Cardiac fibroblast (primary cell): ENCODE measurements at regions not wholly inside any gene's neighbourhood (a gene's known extent, or its start where the extent isn't known, plus 50 kb on each side); places are given as distances from the start of the nearest gene placed in this dataset.

Experiments used
- DNase-seq, 2 donors: peaks; one replicate each; pipeline versions ENCODE4 v3.0.0 to v3.0.0-alpha.2; 2010; ENCODE audit warnings: low read depth in 2 of 2
- H3K4me3 ChIP-seq, 2 donors: replicated peaks in 1 of 2; 1 replicate in 1 of 2; 2 replicates in 1 of 2; pipeline ENCODE4 v1.5.1; 2011; ENCODE audit warnings: low read depth in 2 of 2, low read length in 2 of 2, mild to moderate bottlenecking in 2 of 2, moderate library complexity in 1 of 2
- TF ChIP-seq, protein P1 (sequence below): IDR thresholded peaks from one replicate; pipeline ENCODE4 v1.5.1; 2011; ENCODE audit warnings: low read depth, mild to moderate bottlenecking, low read length, inconsistent platforms

DNA sequence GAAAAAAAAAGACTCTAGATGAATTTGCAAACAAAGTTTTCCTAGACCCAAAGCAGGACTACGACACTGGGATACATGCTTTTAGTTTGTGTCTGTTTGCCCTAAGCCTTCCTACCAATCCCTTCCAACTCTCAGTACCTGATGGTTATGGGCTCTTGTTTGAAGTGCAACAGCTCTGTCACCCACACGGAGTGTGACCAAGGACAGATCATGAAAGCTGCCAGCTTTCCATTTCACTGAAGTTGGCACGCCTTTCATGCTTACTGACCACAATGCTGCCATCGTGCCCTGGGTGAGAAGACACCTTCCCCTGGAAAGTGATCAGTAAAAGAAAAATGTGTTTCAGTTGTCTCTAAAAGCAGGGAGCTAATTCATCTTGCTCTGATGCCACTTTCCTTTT lies 312.5 kb upstream of the PTBP2 start:
- DNase-seq = no peak
- TF ChIP-seq, protein P1, sequence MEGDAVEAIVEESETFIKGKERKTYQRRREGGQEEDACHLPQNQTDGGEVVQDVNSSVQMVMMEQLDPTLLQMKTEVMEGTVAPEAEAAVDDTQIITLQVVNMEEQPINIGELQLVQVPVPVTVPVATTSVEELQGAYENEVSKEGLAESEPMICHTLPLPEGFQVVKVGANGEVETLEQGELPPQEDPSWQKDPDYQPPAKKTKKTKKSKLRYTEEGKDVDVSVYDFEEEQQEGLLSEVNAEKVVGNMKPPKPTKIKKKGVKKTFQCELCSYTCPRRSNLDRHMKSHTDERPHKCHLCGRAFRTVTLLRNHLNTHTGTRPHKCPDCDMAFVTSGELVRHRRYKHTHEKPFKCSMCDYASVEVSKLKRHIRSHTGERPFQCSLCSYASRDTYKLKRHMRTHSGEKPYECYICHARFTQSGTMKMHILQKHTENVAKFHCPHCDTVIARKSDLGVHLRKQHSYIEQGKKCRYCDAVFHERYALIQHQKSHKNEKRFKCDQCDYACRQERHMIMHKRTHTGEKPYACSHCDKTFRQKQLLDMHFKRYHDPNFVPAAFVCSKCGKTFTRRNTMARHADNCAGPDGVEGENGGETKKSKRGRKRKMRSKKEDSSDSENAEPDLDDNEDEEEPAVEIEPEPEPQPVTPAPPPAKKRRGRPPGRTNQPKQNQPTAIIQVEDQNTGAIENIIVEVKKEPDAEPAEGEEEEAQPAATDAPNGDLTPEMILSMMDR = no peak
- no peak overlapping the region for H3K4me3 ChIP-seq

DNA sequence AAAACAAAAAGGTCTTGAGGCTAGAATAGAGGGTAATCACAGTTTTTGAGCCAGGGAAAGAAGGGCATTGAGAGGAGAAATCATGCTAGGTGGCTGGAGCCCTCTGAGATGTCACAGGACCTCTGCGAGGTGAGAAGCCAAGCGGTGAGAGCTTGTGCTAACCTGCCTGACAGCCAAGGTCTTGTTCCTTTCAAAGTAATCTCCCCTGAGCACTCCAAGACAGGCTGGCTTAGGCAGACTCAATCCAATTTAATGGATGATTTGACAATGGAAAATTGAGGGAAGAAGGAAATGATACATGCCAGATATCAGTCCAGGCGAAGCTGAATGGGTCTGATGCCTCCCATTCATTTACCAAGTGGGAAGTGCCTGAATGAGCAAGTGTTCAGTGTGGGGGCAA lies 311.9 kb upstream of the PTBP2 start:
- no peak overlapping the region for H3K4me3 ChIP-seq
- DNase-seq = no peak
- TF ChIP-seq, protein P1 = no peak

DNA sequence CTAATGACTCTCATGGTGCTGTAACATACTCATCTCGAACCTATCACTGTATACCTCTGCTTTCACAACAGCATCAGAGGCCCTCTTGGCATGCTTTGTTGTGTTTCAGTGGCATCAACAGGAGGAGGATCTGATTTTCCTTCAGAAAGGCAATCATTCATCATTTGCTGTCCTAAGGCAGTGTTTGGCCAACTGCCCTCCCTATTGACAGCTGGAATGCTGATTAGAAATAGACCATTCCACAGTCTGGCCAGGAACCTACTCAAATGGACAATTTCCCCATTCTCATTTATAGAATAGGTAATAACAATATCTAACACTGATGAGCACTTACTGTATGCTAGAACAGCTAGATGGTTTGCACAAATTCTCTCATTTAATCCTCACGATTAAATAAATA lies 310.6 kb upstream of the PTBP2 start:
- DNase-seq = no peak
- H3K4me3 ChIP-seq = no peak overlapping the region
- TF ChIP-seq, protein P1 = no peak

DNA sequence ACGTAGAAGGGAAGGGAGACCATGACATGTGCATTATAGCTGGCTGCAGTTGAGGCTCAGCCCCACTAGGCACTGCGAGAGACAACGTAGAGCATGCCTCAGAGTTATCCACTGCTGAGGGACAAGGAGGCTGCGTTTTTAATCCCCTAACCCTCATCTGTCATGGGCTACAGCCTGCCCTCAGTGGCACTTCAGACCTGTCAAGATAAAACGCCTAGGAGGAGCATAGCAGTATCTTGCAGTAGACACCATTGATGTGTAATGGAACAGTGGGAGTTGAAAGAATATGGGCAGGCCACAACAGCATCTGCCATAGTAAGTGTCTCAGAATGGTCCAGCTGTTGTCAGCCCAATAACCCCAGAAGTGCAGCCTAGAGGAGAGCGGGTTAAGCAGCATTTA lies 307.0 kb upstream of the PTBP2 start:
- H3K4me3 ChIP-seq = no peak overlapping the region
- no peak for DNase-seq

DNA sequence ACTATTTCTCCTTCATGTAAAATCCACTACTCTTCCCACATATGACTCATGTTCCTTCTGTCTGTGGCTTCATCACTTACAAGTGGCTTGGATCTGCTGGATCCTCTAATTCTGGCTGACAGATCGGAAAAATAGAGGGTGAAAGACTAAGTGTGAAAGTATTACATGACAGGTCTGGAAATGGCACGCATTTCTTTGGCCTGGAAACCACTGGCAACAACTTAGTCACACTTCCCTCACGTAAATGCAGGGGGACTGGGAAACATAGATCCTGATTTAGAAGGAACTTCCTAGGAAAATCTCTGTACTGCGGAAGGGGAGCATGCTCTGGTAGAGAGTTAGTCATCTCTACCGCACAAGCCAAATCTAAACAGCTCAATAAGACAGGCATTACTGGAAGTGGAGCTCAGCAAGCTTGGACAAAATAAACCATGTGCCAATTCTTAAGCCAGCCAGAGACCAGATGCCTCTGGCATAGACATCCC lies 305.4 kb upstream of the PTBP2 start:
- TF ChIP-seq, protein P1 = no peak

More for the DNA sequence above, 307.0 kb upstream of the PTBP2 start:
- TF ChIP-seq, protein P1 = no peak

DNA sequence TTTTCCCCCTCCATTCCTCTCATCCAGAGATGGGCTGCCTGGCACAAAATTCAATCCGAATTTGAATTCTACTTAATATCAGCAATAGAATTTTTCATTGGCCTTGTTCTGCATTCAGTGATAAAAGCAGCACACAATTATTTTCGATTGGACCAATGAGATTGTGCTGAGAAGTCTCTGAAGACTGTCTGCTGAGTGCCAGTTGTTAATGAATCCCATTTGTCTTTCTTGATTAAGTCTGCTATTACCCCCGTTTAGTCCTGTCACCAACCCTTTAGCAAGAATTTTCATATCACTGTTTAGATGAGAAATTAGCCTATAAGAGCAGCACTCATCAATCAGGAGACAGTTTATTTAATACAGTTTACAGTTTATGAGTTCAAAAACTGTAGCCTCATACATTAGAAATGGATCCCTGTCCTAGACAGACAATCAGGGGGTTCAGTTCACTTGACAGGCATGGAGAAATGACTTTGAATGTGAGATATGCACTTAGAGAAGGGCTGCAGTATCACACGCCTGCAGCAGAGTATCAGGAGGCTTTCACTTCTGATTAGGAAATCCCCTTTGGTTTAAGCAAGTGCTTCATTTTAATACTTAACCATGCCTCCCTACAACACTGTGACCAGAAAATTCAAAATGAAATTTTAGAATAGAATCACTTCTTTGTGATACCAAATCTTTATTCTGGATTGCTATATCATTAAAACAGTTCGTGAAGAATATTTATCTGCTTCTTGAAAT lies 304.7 kb upstream of the PTBP2 start:
- peak; percentile 12 to 30 for DNase-seq

More for the DNA sequence above, 305.4 kb upstream of the PTBP2 start:
- peak; percentile 96 to 99 for DNase-seq
- H3K4me3 ChIP-seq = no peak overlapping the region

More for the DNA sequence above, 304.7 kb upstream of the PTBP2 start:
- H3K4me3 ChIP-seq = no peak overlapping the region
- TF ChIP-seq, protein P1 = no peak
